Liver (tissue), 3 donors: ENCODE measurements at regions not wholly inside any gene's neighbourhood (a gene's known extent, or its start where the extent isn't known, plus 50 kb on each side); places are given as distances from the start of the nearest gene placed in this dataset.

ENCODE experiments used
- FOXA1 ChIP-seq: IDR thresholded peaks from 2 replicates; pipeline ENCODE4 v1.6.1; 2016; ENCODE audit warnings: antibody characterized with exemption
- JUND ChIP-seq, 2 donors: IDR thresholded peaks; 2 replicates each; pipeline ENCODE4 v1.6.1; 2016; ENCODE audit warnings: antibody characterized with exemption in 2 of 2
- MAX ChIP-seq: IDR thresholded peaks from 2 replicates; pipeline ENCODE4 v1.6.1; 2016; ENCODE audit warnings: antibody characterized with exemption
- RAD21 ChIP-seq, 2 donors: IDR thresholded peaks; 2 replicates each; pipeline ENCODE4 v1.6.1; 2016; ENCODE audit warnings: antibody characterized with exemption in 2 of 2, mild to moderate bottlenecking in 2 of 2
- TF ChIP-seq, protein P1 (sequence below): fragments of 150-350 bp; IDR thresholded peaks from 2 replicates; pipeline ENCODE4 v1.5.1; 2017; ENCODE audit warnings: improper control_type of control experiment, low read depth, low read length; ENCODE audit not compliant: missing input control
- donor health status: healthy.
- donor health status: healthy.

- TF ChIP-seq MAX (no peak), FOXA1 (no peak), JUND (IDR thresholded peaks at IDR 0.05) (no peak), RAD21 (IDR thresholded peaks at IDR 0.05) (no peak)
- TF ChIP-seq, protein P1, sequence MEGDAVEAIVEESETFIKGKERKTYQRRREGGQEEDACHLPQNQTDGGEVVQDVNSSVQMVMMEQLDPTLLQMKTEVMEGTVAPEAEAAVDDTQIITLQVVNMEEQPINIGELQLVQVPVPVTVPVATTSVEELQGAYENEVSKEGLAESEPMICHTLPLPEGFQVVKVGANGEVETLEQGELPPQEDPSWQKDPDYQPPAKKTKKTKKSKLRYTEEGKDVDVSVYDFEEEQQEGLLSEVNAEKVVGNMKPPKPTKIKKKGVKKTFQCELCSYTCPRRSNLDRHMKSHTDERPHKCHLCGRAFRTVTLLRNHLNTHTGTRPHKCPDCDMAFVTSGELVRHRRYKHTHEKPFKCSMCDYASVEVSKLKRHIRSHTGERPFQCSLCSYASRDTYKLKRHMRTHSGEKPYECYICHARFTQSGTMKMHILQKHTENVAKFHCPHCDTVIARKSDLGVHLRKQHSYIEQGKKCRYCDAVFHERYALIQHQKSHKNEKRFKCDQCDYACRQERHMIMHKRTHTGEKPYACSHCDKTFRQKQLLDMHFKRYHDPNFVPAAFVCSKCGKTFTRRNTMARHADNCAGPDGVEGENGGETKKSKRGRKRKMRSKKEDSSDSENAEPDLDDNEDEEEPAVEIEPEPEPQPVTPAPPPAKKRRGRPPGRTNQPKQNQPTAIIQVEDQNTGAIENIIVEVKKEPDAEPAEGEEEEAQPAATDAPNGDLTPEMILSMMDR, result no peak
These were observed 104.8 kb downstream of the EBNA1BP2 start for GRCh38 chr1:43067233-43067745.
